22Rv1 (cell line): ENCODE measurements at regions not wholly inside any gene's neighbourhood (a gene's known extent, or its start where the extent isn't known, plus 50 kb on each side); places are given as distances from the start of the nearest gene placed in this dataset.

ENCODE experiments used
- H3K27ac ChIP-seq: fragments of 450-650 bp; 2 replicates; pipeline ENCODE4 v1.5.1; 2017
- ZFX ChIP-seq: fragments of 450-650 bp; IDR thresholded peaks from 2 replicates; pipeline ENCODE4 v1.6.1; 2017; ENCODE audit warnings: antibody characterized with exemption, borderline replicate concordance
- TF ChIP-seq, protein P1 (sequence below): fragments of 450-650 bp; IDR thresholded peaks from 2 replicates; pipeline ENCODE4 v1.5.1; 2017; ENCODE audit warnings: mild to moderate bottlenecking

DNA sequence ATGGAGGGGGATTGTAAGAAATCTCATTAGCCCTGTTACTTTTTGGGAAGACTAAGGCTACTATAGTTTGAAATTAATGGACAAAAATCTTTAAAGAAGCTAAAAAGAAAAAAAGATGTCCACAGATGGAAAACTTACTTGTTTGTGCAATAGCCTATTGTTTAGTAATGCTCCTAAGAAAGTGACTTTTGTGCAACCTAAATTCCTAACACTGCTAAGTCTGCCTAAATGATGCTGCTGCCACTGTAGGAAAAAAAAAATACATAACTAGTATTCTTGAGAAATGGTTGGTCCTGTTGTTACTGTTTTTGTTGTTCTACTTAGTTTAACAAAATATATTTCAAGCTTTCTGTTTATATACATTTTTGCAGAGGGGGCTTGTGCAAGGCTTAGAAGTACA lies 108.2 kb upstream of the NR3C1 start:
- TF ChIP-seq ZFX: no peak
- TF ChIP-seq, protein P1, sequence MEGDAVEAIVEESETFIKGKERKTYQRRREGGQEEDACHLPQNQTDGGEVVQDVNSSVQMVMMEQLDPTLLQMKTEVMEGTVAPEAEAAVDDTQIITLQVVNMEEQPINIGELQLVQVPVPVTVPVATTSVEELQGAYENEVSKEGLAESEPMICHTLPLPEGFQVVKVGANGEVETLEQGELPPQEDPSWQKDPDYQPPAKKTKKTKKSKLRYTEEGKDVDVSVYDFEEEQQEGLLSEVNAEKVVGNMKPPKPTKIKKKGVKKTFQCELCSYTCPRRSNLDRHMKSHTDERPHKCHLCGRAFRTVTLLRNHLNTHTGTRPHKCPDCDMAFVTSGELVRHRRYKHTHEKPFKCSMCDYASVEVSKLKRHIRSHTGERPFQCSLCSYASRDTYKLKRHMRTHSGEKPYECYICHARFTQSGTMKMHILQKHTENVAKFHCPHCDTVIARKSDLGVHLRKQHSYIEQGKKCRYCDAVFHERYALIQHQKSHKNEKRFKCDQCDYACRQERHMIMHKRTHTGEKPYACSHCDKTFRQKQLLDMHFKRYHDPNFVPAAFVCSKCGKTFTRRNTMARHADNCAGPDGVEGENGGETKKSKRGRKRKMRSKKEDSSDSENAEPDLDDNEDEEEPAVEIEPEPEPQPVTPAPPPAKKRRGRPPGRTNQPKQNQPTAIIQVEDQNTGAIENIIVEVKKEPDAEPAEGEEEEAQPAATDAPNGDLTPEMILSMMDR: no peak
- H3K27ac ChIP-seq: no peak overlapping the region

DNA sequence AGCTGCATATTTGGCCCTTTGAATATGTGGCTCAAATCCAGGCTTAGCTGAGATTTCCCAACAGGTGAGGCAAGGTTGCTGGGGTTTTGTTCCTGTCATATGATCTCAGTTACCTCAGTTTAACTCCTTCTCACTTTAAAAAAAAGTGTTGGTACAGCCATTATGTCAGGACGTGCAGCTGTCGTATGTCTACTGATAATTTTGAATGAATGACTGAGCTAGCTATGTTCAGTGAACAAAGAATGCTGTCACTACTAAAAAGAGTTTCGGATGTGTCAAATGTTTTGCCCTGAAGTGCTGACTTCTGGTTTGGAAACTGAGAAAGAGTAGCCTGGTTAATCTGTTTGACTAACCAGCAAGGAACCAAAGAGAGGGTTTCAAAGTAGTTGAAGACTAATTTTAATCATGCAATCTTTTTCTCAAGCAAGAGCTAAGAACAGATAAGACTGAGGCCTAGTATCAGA lies 106.3 kb upstream of the NR3C1 start:
- no peak for TF ChIP-seq ZFX
- TF ChIP-seq, protein P1: no peak
- no peak overlapping the region for H3K27ac ChIP-seq

DNA sequence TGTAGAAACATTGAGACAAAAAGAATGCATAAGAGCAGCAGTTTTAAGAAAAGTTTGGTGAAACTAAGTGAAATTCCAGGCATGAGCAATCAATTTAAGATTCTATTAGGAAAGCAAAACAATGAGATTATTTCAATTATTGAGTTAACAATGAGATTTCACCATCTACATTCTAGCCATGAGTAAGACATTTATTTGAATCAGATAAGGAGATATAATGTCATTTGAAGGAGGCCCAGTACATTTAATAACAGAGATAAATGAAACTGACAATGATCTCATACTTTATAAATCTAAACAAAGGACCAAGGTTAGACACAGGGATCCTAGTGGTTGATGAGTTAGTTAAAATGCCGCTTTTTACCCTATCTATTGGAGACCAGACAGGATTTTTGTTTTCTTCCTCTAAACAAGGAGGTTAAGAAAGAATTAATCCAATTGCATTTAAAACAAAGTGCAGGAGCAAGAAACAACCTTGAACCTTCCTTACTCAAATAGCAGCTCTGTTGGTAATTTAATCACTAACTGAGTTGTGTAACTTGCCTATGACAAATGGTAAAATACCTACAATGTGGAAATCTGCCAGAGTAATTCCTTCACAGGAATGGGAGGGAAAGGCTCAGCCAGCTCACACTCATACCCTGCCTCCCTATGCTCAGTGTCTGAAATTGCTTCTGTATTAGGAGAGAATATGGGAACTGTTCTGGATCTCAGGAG lies 103.5 kb upstream of the NR3C1 start:
- TF ChIP-seq, protein P1: no peak
- TF ChIP-seq ZFX: no peak
- H3K27ac ChIP-seq: no peak overlapping the region

DNA sequence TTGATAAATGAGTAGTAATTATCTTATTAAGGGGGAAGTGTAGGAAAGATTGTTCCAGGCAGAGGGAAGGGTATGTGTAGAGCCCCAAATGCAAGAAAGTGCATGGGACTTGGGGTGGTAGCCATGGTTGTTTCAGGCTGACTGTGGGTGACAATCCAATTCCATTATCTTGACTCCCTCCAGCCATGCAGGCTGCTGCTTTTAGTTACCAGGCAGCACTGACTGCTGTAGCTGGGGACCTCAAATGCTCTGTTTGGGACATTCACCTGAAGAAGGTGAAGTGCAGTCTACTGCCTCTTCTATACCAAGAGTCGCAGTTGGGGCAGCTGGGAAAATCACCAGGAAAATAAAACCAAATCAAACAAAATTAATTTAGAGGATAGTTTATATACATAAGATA lies 102.4 kb upstream of the NR3C1 start:
- no peak overlapping the region for H3K27ac ChIP-seq
- TF ChIP-seq, protein P1: no peak
- no peak for TF ChIP-seq ZFX

DNA sequence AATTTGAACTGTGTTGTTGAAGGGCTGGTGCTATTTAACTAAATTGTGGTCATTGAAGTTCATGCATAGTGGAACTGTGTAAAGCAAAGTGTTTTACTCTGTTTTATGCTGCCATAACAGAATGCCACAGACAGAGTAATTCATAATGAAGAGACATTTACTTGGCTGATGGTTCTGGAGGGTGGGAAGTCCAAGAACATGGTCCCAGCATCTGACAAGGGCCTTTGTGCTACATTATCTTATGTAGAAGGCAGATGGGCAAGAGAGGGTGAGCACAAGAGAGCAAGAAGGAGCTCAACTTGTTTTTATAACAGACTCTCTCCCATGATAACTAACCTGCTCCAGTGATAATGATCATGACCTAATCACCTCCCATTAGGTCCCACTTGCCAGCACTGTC lies 101.9 kb upstream of the NR3C1 start:
- TF ChIP-seq, protein P1: no peak
- no peak for TF ChIP-seq ZFX
- H3K27ac ChIP-seq: no peak overlapping the region

DNA sequence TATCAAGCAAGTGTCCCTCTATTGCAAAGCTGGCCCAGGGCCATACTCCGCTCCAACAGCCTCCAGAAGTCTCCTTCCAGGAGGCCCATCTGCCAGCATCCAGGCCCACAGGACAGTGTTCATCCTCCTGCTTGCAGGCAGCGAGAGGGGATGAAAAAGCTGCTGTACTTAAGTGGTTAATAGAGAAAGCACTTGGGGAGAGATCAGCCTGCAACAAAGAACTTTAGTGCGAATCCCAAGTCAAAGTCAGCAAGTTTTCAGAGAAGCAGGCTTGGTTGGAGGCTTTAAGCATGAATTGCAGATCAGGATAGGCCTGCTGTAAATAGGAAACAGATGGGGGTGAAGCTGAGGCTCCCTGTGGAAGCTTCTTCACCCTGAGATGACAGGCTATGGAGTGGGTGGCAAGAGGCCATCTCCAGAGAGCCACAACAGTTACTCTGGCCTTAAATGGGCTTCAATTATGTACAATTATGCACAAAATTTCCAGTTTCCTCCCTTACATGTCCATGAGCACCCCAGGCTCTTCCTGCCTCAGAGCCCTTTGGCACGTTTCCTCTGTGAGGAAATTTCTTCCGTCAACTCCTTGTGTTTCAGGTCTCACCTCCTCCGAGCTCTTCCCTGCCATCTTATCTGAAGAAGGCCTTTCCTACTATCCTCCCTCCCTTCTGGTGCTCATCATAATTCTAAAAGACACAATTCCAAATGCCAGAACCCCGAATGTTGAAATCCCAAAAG lies 98.0 kb upstream of the NR3C1 start:
- no peak overlapping the region for H3K27ac ChIP-seq
- TF ChIP-seq, protein P1: no peak
- TF ChIP-seq ZFX: no peak
